ENCODE measurements at regions not wholly inside any gene's neighbourhood (a gene's known extent, or its start where the extent isn't known, plus 50 kb on each side); places are given as distances from the start of the nearest gene placed in this dataset.
A peak's percentile ranks its signal among the peaks of the same experiment; 100 is the strongest.

DNA sequence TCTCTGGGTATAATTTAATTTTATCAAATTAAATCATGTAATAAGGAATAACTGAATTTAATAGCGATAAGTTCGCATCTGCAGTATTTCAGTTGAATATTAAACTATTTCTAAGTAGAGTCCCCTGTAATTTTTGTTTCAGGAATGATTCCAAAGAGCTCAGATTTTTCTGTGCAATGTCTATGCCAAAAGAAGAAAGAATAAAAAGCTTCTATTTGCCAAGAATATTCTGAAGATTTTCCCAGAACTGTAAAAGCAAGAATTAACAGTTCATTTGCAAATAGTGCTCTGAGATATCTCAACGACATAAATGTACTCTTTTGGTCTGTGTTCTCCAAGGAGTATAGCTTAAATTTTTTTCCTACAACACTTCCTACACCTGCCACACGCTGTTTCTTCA, 1242.8 kb upstream of the DIAPH2 start:
- Mint-ChIP-seq H3K27me3 (ENCODE audit: insufficient read depth) (no peaks in the 10 kb centered on the region), H3K9me3 (no peaks in the 10 kb centered on the region), H3K4me3 (no peak overlapping the region), H3K36me3 (ENCODE audit: low read depth) (no peaks in the 10 kb centered on the region), H3K27ac (no peak overlapping the region), H3K4me1 (no peaks in the 10 kb centered on the region)
- H3K4me1 ChIP-seq (ENCODE audit: control insufficient read depth, insufficient read depth, low read length) = no peaks in the 10 kb centered on the region
- no peaks in the 10 kb centered on the region for H3K9me3 ChIP-seq (ENCODE audit: control insufficient read depth, low read length)
- H3K9ac ChIP-seq (ENCODE audit: extremely low read depth, low read length, poor library complexity, severe bottlenecking) = no peak overlapping the region
- WGBS, 2 experiments (ENCODE audit: insufficient coverage in 1 of 2, insufficient read length in 1 of 2) = 40 to 74% methylated on average over 1 to 4 of the region's 4 CpGs
- no peak for DNase-seq
- H3K27me3 ChIP-seq (ENCODE audit: control insufficient read depth, insufficient read depth, low read length, poor library complexity, severe bottlenecking) = no peaks in the 10 kb centered on the region
- no peaks in the 10 kb centered on the region for H3K36me3 ChIP-seq (ENCODE audit: control insufficient read depth, insufficient read depth, low read length)
- no peak overlapping the region for H3K4me3 ChIP-seq (ENCODE audit: low read length)
- no peak overlapping the region for H3K27ac ChIP-seq (ENCODE audit: low read depth, low read length)
- TF ChIP-seq, protein P1, sequence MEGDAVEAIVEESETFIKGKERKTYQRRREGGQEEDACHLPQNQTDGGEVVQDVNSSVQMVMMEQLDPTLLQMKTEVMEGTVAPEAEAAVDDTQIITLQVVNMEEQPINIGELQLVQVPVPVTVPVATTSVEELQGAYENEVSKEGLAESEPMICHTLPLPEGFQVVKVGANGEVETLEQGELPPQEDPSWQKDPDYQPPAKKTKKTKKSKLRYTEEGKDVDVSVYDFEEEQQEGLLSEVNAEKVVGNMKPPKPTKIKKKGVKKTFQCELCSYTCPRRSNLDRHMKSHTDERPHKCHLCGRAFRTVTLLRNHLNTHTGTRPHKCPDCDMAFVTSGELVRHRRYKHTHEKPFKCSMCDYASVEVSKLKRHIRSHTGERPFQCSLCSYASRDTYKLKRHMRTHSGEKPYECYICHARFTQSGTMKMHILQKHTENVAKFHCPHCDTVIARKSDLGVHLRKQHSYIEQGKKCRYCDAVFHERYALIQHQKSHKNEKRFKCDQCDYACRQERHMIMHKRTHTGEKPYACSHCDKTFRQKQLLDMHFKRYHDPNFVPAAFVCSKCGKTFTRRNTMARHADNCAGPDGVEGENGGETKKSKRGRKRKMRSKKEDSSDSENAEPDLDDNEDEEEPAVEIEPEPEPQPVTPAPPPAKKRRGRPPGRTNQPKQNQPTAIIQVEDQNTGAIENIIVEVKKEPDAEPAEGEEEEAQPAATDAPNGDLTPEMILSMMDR (conservative IDR thresholded peaks at IDR 0.05) = no peak

DNA sequence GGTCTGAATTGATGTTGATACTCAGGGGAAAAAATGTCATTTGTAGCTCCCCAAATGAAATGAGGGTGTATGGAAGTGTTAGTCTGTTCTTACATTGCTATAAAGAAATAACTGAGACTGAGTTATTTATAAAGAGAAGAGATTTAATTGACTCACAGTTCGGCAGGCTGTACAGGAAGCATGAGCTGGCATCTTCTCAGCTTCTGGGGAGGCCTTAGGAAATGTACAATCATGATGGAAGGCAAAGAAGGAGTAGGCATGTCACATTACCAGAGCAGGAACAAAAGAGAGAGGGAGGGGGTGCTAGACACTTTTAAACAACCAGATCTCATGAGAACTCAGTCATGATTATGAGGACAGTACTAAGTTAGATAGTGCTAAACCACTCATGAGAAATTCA, 1199.9 kb upstream of the DIAPH2 start:
- H3K9me3 Mint-ChIP-seq = no peaks in the 10 kb centered on the region
- no peaks in the 10 kb centered on the region for H3K4me1 ChIP-seq (ENCODE audit: control insufficient read depth, insufficient read depth, low read length)
- TF ChIP-seq, protein P1 (conservative IDR thresholded peaks at IDR 0.05) = no peak
- no peak for DNase-seq
- H3K27ac Mint-ChIP-seq = no peak overlapping the region
- WGBS, 2 experiments (ENCODE audit: insufficient coverage in 1 of 2, insufficient read length in 1 of 2) = 73% methylated on average over 1 of the region's 1 CpG; no CpG with 5 or more reads in 1 of the 2 experiments
- no peaks in the 10 kb centered on the region for H3K27me3 Mint-ChIP-seq (ENCODE audit: insufficient read depth)
- no peaks in the 10 kb centered on the region for H3K27me3 ChIP-seq (ENCODE audit: control insufficient read depth, insufficient read depth, low read length, poor library complexity, severe bottlenecking)
- H3K4me3 Mint-ChIP-seq = no peak overlapping the region
- no peak overlapping the region for H3K4me3 ChIP-seq (ENCODE audit: low read length)
- no peaks in the 10 kb centered on the region for H3K36me3 Mint-ChIP-seq (ENCODE audit: low read depth)
- no peak overlapping the region for H3K27ac ChIP-seq (ENCODE audit: low read depth, low read length)
- no peaks in the 10 kb centered on the region for H3K9me3 ChIP-seq (ENCODE audit: control insufficient read depth, low read length)
- H3K9ac ChIP-seq (ENCODE audit: extremely low read depth, low read length, poor library complexity, severe bottlenecking) = no peak overlapping the region
- H3K4me1 Mint-ChIP-seq = no peaks in the 10 kb centered on the region
- H3K36me3 ChIP-seq (ENCODE audit: control insufficient read depth, insufficient read depth, low read length) = no peaks in the 10 kb centered on the region

DNA sequence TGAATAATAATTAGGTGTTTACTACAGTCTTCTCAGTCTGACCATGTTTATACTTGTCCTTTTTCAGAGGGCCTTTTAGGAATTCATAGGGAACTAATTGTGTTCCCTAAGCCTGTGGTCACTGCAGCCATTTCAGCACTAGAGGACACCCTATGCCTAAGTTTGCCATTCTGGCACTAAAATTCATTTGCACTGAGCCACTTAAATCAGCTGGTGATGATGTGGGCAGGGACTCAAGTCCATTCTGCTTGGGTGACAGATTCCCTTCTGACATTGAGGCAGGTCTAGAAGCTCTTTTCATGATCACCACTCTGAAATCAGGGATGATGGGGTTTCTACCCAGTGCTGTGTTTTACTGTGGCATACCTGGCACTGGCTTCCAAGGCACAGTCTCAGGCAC, 1178.9 kb upstream of the DIAPH2 start:
- no peaks in the 10 kb centered on the region for H3K27me3 Mint-ChIP-seq (ENCODE audit: insufficient read depth)
- no peaks in the 10 kb centered on the region for H3K9me3 ChIP-seq (ENCODE audit: control insufficient read depth, low read length)
- H3K27ac ChIP-seq (ENCODE audit: low read depth, low read length) = no peak overlapping the region
- H3K4me3 Mint-ChIP-seq = no peak overlapping the region
- H3K36me3 ChIP-seq (ENCODE audit: control insufficient read depth, insufficient read depth, low read length) = no peaks in the 10 kb centered on the region
- no peak overlapping the region for H3K4me3 ChIP-seq (ENCODE audit: low read length)
- no peaks in the 10 kb centered on the region for H3K9me3 Mint-ChIP-seq
- no peak overlapping the region for H3K9ac ChIP-seq (ENCODE audit: extremely low read depth, low read length, poor library complexity, severe bottlenecking)
- no peak overlapping the region for H3K27ac Mint-ChIP-seq
- DNase-seq = peak; percentile 73
- TF ChIP-seq, protein P1 (conservative IDR thresholded peaks at IDR 0.05) = peak; percentile 84
- H3K4me1 ChIP-seq (ENCODE audit: control insufficient read depth, insufficient read depth, low read length) = no peaks in the 10 kb centered on the region
- no peaks in the 10 kb centered on the region for H3K27me3 ChIP-seq (ENCODE audit: control insufficient read depth, insufficient read depth, low read length, poor library complexity, severe bottlenecking)
- no peaks in the 10 kb centered on the region for H3K36me3 Mint-ChIP-seq (ENCODE audit: low read depth)
- H3K4me1 Mint-ChIP-seq = no peaks in the 10 kb centered on the region
